HTR-8/SVneo (cell line): ENCODE measurements at regions not wholly inside any gene's neighbourhood (a gene's known extent, or its start where the extent isn't known, plus 50 kb on each side); places are given as distances from the start of the nearest gene placed in this dataset.
"Not testable (repeated sequence)": the region's sequence is repeated elsewhere in the genome, so short reads cannot be mapped to it uniquely, and the experiment has no call there.

Experiments used
- DNase-seq: peaks from one replicate; pipeline ENCODE4 v3.0.0; 2011; ENCODE audit warnings: low spot score, mixed read lengths; ENCODE audit not compliant: insufficient read length
- FAIRE-seq: peaks from 2 replicates; lab custom pipeline; 2011; peaks lifted over from hg19 to GRCh38; lab: Jason Lieb, UNC

- DNase-seq (no peak), FAIRE-seq (no peak)
Observed at GRCh38 chr6:165178056-165178455, 131.3 kb downstream of the C6orf118 start.

DNA sequence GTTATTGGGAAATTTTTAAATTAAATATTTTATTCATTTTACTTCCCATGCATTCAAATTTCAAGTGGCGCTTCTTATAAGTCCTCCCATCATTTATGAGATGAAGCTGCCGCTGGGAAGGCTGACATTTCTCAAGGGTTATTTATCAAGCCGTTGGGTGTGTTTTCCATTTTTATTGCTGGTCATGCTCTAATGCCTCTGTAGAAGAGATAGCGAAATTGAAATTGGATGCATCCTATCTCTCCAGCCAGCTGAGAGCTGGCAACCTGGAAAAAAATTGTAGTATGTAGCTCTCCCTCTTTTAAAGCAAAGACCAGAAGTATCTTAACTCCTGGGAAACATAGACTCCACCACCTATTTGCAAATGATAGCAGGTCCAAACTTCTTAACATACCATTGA is 135.9 kb downstream of the C6orf118 start:
- DNase-seq: no peak
- no peak for FAIRE-seq

DNA sequence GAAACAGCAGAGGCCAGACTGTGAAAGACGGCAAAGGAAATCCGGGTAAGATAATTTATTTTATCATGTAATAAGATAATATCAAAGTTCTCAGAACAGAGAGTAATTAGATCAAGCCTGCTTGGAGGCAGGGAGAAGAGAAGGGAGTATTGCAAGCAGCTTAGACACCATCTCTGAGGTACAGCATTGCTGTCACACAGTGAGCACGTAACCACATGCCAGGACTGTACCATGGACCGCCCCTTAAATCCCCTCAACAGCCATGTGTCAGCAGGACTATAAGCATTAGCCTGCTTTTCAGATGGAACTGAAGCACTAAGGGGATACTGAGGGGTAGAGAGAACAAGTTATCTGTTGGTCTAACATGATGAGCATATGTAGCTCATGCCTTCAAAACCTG is 141.5 kb downstream of the C6orf118 start:
- DNase-seq (no peak), FAIRE-seq (no peak)

DNA sequence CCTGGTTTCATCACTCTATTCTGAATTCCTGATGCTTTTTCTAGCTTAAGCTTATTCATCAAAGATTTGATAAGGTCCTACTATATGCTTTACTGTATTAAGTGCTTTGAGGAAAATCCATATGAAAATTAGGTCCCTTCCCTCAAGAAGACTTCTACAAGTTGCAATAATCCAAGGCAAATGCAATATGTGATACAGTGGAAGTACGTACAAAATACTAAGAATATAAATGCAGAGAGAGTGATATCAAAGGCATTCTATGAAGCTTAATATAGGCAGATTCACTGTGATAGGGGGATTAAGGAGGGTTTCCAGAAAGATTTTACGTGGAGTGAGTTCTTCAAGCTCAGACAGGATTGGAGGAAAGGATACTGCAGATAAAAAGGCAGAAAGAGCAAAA is 142.1 kb downstream of the C6orf118 start:
- FAIRE-seq (no peak), DNase-seq (no peak)

GRCh38 chr6:165163519-165163918 is 145.9 kb downstream of the C6orf118 start:
- DNase-seq: no peak
- FAIRE-seq: no peak

DNA sequence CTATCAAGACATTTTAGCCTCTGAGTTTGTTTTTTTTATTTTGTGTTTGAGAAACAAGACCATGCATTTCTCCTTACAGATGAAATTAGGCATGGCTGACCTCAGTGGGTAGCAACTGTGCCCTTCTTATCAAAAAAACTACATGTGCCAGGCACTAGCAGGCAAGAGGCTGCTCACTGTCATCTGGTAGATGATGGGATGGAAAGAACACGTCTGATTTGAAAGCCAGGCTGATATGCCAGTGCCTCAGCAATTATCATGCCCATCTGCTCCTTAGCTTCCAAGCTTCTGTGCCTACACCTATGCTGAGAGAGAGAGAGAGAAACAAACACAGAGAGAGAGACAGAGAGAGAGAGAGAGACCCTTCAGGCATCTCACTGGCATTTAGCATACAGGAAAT is 149.9 kb downstream of the C6orf118 start:
- DNase-seq (no peak), FAIRE-seq (no peak)

DNA sequence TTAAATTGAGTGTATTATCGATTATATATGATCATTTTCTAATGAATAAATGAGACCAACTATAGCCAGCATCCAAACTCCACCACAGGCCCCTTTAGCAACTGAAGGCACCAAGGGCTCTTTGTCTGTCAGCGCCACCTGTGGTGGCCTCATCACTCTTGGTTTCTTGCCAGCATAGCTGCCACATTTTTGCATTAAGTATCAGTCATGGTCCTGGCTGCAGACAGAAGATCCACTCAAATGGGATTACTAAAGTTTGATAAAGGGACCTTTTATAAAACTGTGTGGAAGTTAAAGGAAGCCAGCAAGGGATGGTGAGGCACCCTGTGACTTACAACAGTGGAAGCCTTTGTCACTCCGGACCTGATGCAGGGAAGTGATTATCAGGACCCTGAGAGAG is 162.9 kb downstream of the C6orf118 start:
- FAIRE-seq: no peak
- no peak for DNase-seq

GRCh38 chr6:165135889-165136288 is 173.5 kb downstream of the C6orf118 start:
- FAIRE-seq (no peak), DNase-seq (no peak)

DNA sequence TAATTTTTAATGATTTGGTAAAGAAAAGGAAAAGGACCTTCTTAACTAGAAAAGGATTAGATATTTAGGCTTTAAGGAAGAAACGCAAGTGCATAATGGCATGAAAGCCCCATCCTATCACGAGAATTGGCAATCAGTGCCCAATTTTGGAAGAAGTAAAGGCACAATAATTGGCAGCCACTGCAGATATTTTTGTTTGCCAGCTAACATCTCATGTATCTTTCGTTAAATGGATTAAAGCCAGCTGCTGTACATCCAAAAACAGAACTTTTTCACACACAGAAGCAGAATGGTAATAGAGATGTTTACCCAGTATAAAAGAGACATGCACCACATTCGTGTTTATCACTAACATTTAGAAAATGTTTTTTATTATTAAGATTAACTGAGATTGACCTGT is 180.3 kb downstream of the C6orf118 start:
- no peak for FAIRE-seq

GRCh38 chr6:165127743-165128142 is 181.7 kb downstream of the C6orf118 start:
- DNase-seq, FAIRE-seq: not testable (repeated sequence)

More for the DNA sequence above, 180.3 kb downstream of the C6orf118 start:
- DNase-seq: no peak

DNA sequence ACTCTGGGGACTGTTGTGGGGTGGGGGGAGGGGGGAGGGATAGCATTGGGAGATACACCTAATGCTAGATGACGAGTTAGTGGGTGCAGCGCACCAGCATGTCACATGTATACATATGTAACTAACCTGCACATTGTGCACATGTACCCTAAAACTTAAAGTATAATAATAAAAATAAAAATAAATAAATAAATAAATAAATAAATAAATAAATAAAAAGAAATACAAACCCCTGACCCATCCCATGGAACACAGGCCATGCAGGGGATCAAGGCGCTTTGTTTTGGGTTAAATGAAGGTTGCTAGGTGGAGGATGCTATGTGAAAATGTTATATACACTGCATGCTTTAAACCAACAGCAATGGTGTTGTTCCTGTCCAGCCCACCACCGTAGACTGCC is 184.7 kb downstream of the C6orf118 start:
- not testable (repeated sequence) for FAIRE-seq, DNase-seq

GRCh38 chr6:165119231-165120020 is 190.0 kb downstream of the C6orf118 start:
- FAIRE-seq (no peak), DNase-seq (no peak)

DNA sequence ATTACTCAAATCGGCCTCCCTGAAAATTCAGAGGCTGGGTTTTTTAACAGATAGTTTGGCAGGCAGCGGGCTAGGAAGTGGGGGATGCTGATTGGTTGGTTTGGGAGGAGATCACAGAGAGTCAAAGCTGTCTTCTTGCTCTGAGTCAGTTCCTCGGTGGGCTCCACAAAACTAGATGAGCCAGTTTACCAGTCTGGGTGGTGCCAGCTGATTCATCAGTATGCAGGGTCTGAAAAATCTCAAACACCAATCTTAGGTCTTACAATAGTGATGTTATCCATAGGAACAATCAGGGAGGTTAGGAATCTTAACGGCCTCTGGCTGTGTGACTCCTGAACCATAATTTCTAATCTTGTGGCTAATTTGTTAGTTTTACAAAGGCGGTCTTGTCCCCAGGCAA is 190.7 kb downstream of the C6orf118 start:
- DNase-seq (no peak), FAIRE-seq (no peak)

DNA sequence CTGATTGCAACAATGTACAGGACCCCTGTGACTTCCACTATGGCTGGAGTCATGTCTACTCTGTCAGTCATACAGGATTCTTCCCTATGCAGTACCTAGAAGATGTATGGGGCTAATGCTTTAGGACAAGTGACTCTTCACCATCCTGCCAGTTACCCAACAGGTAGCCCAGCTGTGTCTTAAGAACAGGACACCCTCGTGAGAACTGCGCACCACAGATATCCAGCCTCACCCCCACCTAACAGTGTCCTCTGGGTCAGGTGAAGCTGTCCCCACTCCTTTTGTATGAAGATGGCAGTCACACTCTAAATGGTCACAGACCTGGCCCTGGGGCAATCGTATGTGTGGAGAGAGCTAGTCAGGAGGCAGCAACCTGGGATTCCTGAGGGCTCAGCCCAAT is 191.6 kb downstream of the C6orf118 start:
- no peak for FAIRE-seq
- DNase-seq: no peak

GRCh38 chr6:165117121-165117520 is 192.3 kb downstream of the C6orf118 start:
- no peak for FAIRE-seq
- no peak for DNase-seq

GRCh38 chr6:165110860-165111259 is 198.5 kb downstream of the C6orf118 start:
- no peak for DNase-seq

DNA sequence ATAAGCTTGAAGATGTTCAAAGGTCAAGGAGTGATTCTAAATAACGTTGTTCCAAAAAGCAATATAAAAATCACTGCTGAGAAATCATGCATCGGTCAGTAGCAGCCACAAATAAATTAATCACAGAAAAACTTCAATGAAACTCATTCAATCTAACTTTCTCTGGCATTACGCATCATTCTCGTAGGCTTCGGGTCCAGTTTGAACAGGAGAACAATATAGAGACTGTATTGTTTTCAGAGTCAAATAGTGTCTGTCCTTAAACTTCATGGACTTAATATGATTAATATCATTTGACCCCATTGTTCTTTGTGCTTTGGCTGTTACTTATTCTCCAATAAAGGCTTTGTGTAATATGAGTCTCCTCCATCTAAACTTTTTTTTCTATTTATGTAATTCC is 200.4 kb downstream of the C6orf118 start:
- FAIRE-seq: no peak
- no peak for DNase-seq

More at GRCh38 chr6:165110860-165111259, 198.5 kb downstream of the C6orf118 start:
- FAIRE-seq: no peak

DNA sequence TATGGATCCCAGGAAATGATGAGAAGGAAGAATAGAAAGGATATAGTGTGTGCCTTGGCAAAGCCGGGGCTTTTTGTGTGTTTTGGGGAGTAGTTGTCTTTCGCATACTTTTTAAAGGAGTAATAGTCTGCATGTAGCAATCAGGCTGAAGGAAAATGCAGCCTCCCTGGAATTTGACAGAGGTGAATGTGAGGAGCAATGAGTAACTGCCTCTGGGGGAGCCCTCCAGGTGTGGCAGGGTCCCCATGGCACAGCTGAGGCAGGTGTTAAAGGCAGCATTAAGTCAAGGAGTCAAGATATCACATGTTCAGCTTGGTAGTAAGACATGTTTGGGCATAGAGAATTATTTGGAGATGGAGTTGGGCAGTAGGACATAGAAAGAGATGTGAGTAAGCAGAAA is 203.1 kb downstream of the C6orf118 start:
- FAIRE-seq (no peak), DNase-seq (no peak)

- no peak for FAIRE-seq
Observed at GRCh38 chr6:165098165-165098564, 211.2 kb downstream of the C6orf118 start.

DNA sequence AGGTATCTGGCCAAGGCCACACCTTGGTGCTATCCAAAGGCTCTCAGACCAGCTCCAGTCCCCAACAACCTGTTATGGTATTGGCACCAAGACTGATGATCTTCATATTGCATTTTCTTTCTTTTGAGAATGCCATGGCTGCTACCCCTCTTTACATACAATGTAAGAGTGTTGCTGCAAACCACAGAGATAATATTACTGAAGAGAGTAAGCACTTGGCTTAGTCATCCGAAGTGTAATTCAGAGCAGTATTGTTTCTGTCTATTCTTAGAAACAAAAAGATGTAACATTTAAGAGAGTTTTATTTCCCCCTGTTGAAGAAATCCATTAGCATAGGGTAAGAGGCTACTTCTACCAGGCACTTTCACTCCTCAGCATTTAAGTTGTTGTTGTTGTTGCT is 212.5 kb downstream of the C6orf118 start:
- no peak for FAIRE-seq

More at GRCh38 chr6:165098165-165098564, 211.2 kb downstream of the C6orf118 start:
- no peak for DNase-seq

GRCh38 chr6:165096209-165096608 is 213.2 kb downstream of the C6orf118 start:
- no peak for FAIRE-seq
- DNase-seq: no peak

More for the DNA sequence above, 212.5 kb downstream of the C6orf118 start:
- no peak for DNase-seq
